Stimulated activated CD8-positive, alpha-beta memory T cell treated with anti-CD3 and anti-CD28 coated beads, Interleukin-15, amount 100 ng/mL, for 4 hours (primary cell): ENCODE measurements at regions not wholly inside any gene's neighbourhood (a gene's known extent, or its start where the extent isn't known, plus 50 kb on each side); places are given as distances from the start of the nearest gene placed in this dataset.

ENCODE experiments used
- DNase-seq, 2 donors: peaks; one replicate each; pipeline ENCODE4 v3.0.0-alpha.2; 2020; ENCODE audit warnings: low read depth in 2 of 2

DNA sequence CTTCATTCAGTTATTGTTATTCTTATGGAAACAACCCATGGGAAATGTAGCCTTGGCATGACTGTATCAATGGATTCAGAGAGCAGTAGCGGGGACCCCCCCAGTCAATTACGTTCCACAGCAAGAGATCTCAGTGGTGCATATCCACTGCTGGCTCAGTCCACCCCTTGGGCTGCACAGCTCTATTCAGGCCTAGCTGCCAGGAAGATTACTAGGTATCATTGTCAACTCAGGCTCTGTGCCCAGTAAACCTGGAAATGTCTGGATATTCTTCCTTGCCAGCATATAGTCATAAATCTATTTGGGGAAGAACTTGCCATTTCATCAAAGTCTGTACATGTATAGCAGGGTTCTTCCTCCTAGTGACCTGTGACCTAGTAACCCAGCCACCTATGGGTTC, 128.1 kb upstream of the CCDC54 start:
- no peak for DNase-seq

DNA sequence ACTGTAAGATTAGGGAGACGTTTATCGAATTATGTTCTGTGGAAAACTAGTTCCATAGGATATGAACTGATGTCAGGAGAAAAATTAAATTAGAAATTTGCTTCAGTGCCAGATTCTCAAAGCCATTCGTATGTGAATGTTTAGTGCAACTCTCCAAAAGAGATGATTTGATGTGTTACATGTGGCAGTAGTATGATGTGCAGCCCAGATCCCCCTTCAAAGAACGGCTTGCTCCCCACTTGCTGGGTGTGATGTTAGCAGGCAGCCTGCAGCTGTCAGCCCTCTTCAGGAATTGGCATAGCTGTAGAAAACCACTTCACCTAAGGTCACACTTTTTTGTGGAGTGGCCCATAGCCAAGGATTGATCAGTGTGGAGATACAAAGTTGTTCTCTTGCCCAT, 127.0 kb upstream of the CCDC54 start:
- DNase-seq = no peak

DNA sequence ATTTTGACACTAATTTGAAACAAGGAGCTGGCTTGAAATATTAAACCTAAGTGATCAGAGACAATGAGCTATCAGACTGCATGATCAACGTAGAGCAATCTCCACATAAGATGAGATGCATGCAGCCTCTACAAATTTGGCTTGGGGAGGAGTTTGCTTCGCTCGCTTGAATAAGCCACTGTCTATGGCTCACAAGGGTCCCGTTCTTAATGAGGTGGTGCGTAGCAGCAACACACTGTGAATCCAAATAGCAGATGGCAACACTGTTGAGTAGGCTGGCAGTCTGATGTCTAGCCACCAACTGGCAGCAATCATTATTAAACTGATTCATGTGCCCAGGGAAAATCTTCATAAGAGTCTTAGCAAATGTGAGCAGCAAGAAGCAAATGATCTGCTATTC, 125.4 kb upstream of the CCDC54 start:
- DNase-seq = no peak

DNA sequence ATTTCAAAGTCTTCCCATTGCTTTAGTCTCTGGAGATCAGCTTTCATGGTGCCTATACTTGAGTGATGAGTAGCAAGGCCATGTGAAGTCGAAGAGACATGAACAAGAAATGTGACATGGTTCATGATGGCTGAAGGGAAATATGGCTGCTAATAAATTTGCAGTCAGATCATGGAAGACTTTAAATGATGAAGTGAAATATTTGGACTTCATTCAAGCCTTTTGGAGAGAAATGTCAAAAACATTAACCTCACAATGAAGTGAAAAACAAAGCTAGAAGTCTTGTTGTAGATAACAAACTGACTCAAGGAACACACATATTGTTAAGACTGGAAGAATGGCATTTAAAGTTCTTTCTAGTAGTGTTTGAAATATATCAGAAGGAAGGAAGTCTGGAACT, 120.3 kb upstream of the CCDC54 start:
- no peak for DNase-seq

DNA sequence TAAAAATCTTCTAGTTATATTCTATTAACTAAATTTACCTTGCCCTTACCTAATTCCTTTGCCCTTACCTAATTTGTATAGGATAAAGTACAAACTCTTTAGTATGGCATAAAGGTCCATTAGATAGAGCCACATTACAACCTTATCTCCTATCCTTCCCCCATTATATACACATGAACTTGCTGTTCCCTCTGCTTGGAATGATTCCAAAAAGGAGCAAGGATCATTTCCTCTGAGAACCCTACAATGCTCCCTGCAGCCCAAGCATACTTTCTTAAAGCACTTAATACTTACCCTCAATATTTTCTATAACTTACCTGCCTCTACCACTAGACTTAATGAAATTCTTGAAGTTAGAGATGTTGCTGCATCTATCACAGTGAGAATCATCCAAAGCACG, 118.9 kb upstream of the CCDC54 start:
- no peak for DNase-seq

DNA sequence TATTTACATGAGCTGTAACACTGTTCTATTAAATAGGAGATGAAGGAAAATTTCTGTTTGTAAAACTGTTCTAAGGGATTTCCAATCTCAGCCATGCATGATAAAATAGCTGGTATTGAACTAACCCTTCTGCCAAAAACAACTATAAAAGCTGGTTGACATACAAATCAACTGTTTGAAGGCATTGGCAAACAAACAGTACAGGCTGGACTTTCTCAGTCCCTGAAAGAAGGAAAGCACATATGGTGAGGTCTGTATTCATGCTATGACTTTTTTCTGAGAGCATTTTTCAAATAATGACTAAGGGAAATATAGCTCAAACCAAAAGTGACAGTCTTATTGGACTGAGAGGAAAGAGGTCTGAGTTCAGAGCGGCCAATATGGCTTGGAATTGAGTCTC, 117.0 kb upstream of the CCDC54 start:
- no peak for DNase-seq

DNA sequence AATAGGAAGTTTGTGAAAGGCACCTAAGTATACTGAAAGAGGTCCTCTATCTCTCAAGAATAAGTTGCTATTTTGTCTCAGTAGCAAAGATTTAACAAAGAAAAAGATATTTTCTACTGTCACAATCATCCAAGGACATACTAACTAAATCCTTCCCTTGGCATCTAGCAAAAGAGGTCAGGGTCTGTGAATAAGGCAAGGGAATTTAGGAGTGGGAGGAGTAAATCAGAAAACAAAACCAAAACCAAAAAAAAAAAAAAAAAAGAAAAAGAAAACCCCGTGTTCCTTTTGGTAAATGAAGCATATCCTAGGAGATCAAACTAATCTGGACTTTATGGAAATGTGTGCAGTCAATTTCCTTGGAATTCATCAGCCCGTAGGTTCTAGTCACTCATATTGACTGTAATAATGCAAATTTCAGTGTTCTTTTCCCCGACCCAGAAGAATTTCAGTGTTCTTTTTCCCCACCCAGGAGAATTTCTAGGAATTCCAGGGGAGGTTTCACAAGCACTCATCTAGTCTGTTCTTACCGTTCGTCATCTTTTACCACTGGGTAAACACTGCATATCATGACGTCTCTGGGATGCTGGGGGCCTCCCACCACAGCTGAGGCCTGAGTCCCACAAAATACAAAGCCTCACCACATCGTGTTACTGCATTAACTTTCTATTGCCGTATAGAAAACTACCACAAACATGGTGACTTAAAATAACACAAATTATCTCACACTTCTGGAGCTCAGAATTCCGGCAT, 113.8 kb upstream of the CCDC54 start:
- DNase-seq = no peak

DNA sequence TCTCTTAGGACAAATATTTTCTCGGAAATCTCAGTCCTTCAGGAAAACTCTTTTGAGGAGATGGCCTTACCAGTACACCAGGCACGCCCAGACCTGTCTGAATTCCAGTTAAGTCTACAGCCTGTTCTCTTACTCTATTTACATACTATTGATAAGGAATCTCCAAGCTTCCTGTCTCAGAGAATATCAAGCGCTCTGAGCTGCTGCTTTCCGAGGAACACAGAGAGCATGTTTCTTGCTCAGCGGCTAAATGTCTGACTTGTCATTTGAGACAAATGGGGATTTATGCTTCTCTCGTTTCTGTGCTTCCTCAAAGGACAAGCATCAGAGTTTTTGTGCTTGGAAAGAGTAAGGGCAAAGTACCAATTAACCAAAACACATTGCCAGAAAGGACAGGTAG, 112.4 kb upstream of the CCDC54 start:
- no peak for DNase-seq

DNA sequence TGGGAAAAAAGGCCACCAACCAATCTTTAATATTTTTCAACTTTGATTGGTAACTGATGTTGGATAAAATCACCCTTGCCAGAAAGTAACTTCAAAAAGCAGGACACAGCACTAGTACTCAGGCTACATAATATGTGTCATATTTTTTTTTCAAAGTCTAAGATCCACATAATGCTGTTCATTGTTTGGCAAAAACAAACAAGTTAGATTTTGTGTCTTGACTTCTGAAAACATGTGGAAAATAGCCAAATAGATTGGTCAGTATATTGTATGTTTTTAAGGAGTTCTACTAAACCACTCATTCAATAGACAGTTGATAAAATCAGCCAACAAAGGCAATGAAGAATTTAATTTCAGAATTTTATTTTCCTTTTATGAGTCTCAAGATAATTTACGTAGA, 111.7 kb upstream of the CCDC54 start:
- no peak for DNase-seq

DNA sequence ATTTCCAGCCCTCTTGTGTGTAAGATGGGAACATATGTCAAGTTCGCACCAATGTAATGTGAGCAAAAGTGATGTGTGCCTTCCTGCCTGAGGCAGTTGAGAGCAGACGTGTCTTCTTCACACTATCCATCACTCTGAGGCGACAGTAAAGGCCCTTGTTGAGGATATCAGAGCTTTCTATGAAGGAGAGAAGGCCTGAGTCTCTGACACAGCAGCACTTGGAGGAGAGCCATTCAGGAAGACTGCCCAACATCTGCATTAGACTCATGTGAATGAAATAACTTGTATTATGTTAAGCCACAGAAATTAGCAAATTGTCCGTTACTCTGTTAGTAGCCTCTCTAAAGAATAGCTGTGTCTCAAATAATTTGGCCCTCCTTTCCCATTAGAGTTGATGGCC, 108.8 kb upstream of the CCDC54 start:
- no peak for DNase-seq

DNA sequence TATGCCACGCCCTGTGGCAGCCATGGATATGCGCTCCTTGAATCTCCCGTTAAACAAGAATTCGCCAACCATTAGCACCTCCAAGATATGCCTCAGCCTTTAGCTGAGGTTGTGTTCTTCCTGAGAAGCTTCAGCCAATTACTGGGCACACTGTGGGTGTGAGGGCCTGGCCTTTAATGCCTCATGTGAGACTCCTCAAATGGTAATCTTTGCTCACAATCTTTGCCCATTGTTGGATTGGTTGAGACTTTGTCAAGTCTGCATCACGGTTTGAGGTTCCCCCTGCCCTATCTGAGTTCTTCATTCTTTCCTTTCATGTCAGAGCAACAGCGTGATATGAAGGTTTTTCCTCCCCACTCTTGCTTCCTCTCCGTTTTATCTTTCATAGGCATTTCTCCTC, 108.1 kb upstream of the CCDC54 start:
- no peak for DNase-seq

DNA sequence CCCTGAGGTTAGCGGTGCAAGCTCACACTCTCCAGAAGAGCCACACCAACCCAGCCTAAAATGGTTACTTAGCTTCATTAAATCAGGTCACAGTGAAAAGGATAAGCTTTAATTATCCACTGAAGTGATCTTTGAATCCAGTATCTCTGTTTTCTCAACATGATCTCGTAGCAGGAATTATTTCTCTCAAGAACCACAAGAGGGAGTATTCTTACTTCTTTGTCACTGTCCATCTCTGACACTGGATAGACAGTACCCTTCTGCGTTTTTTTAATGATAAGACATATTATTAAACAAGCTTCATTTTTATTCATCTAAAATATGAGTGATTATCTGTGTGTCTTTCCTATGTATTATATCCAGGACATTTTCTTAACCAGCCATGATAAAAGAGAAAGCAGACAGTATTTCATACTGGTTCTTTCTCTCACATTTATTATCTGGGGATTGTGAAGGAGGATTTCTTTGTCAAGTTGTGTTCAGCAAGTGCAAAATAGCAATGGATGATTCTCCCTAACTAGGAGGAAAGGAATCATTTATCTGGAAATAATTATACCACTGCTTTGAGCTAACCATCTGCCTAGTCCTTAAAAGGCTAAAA, 105.4 kb upstream of the CCDC54 start:
- no peak for DNase-seq

DNA sequence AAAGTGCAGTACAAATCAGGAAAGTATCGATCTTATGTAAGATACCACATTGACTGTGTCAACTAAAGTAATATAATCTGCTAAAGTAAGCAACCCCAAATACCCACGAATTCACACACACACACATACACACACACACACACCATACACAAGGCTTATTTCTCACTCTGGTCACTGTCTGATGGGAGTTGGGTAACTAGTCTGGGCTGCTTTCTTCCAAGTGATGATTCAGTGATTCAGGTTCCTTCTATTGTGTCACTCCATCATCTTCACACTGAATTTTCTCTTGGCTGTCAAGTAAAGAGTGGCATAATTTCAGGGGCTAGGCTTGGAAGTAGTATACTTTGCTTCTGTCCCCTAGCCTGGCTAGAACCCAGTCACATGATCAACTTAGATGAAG, 104.8 kb upstream of the CCDC54 start:
- DNase-seq = no peak

DNA sequence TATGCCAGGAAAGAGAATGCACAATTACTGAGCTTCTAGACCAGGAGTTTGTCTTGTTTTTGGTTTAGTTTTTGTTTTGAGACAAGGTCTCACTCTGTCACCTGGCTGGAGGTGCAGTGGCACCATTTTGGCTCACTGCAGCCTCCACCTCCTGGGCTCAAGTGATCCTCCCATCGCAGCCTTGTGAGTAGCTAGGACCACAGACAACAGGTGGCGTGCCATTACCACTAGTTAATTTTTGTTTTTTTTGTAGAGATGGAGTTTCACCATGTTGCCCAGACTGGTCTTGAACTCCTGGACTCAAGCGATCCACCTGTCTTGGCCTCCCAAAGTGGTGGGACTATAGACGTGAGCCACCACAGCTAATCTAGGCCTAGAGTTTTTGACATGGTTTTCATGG, 104.4 kb upstream of the CCDC54 start:
- no peak for DNase-seq

DNA sequence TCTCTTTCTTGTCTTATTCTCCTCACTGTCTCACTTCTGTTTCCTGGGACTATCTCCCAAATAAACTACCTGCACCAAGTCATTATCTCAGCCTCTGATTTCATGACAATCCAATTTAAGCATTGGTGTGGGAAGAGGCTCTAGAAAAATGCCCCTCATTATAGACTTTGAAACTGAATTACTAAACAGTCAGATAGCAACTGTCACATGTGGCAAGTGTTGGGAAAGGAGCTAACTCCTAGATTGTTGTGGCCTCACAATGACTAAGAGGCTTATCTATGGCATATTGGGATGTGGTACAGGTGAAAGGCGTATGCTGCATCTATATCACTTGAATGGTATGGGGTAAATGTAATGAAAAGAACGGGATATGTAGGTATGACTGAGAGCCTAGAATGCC, 103.5 kb upstream of the CCDC54 start:
- no peak for DNase-seq

DNA sequence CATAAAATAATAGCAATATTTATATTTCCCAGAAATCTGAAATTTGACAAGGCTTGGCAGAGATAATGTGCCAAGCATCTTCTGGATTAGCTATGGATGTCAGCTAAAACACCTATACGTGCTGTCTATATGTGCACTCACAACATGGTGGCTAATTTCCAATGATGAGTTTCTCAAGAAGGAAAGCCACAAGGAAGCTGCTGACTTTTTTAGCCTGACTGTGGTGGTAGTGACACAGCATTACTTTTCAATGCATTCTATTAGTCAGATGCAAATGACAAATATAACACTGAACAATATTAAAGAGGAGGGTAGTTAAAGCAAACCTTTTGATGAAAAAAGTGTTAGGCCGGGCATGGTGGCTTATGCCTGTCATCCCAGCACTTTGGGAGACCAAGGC, 101.7 kb upstream of the CCDC54 start:
- no peak for DNase-seq

DNA sequence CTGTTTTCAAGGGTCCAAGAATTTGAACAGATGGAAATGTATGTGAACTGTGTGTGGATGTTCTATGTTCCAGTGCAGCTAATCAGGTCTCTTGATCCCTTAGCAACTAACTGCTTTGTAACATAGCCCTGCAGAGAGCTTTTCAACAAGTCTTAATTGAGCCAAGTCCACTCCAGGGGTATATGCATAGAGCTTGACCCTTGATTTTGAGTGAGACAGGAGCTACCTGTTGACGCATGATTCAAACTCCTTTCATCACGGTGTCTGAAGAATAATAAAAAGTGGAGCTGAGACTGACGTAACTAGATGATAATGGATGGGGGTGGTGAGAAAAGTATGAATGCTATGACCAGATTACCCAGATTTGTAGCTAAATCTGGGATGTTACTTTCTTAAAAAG, 93.3 kb upstream of the CCDC54 start:
- DNase-seq = no peak

DNA sequence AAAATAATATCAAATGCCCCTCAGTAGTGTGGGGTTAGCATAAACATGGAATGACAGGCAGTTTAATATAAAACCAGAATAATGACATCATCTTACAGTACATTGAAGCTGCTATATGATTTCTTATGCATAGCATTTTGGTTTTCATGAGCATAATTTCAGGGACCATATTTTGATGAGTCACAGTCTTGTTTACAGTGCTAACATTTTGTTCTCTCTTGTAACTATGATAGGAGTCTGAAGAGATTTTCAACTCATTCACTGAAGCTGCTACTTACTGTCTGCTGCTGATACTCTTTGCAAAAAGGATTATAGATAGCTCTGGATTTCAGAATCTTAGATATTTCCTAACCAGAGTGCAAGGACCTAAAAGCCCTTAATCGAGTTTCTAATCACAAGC, 92.6 kb upstream of the CCDC54 start:
- DNase-seq = no peak

DNA sequence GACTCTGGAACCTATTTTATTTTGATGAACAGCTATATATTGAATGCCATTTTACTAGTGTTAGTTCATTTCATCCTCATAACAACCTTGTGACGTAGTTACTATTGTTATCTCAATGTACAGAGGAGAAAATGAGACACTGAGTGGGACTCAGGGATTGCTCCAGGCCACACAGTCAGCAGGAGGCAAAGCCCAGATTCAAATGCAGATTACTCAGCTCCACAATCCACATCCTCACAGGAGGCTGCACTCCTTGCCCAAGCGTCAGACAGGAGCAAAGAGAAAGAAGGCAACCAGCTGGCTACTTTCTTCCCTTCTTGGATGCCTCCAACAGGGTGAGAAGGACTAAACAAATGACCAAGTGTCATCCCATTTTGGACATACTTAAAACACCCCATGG, 92.0 kb upstream of the CCDC54 start:
- DNase-seq = no peak

DNA sequence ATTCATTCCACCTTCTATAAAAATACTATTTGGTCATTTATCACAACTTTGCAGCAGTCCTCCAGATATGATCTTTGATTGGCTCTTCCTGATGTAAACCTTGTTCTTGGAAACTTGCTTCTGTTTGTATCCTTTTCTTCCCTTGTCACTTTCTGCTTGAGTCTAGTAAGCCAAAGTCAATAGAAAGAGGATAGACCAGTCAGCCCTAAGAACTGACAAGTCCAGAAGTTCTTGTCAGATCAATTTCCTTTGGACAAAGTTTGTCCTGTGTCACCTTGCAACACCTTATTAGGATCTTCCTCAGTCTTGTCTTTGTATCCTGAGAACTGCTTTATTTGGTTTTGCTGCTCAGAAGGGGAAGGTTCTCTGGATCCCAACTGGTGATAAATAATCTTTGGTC, 87.9 kb upstream of the CCDC54 start:
- no peak for DNase-seq

DNA sequence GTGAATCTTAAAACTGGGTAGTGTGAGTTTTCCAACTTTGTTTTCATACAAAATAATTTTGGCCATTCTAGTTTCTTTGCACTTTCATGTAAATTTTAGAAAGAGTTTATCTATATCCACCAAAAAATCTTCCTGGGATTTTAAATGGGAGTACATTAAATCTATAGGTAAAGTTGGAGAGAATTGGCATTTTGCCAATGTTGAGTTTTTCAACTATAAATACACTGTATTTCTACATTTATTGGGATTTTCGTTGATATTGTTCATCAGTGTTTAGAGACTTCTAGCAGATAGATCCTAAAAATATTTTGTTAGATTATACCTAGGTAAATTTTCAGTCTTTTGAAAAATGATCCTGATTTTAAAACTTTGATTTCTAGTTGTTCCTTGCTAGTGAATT, 83.1 kb upstream of the CCDC54 start:
- no peak for DNase-seq

DNA sequence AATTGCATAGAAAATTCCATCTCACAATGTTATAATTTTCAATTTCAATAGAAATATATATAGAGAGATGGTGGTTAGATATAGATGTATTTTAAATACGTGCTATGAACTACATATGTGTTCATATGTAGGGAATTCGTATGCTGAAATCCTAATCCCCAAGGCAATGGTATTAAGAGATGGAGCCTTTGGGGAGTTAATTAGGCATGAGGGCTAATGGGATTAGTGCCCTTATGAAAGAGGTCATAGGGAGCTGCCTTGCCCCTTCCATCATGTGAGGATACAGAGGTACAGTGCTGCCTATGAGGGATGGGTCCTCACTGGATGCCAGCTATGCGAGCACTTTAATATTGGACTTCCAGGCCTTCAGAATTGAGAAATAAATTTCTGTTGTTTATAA, 79.6 kb upstream of the CCDC54 start:
- DNase-seq = no peak

DNA sequence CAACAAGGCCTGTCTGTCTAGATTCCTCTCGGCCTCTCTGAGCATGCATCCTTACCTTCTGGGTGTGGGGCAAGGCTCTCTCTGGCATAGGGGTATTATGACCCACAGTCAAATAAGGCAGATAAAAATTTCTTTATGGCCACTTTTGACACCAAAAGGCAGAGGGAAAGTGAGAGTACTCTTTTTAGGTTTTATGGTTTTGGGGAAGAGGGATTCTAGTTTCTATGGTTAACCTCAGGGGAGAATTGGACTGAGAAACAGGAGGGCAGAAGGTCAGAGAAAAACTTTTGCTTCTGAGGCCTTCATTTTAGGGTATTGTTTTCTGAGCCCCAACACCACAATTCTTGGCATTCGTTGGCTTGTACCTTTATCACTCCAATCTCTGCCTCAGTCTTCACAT, 70.0 kb upstream of the CCDC54 start:
- DNase-seq = no peak

DNA sequence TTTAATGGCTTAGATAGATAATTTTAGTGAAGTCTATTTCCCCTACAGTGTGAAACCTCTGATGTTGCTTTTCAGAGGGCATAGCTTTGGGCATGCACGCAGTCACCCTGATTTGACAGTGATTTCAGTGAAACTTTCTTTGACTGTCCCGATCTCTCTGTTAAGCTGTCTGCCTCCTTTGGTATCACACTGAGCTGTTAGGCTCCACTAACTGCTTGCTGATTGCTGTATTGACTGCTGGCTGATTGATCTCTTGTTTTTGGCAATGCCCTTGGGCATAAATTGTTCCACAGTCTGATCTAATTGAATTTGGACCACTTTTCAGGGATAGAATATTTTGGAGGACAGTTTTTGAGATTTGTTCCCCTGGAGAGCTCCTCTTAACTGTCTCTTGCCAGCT, 68.5 kb upstream of the CCDC54 start:
- DNase-seq = no peak
